ENCODE measurements at regions not wholly inside any gene's neighbourhood (a gene's known extent, or its start where the extent isn't known, plus 50 kb on each side); places are given as distances from the start of the nearest gene placed in this dataset.

DNA sequence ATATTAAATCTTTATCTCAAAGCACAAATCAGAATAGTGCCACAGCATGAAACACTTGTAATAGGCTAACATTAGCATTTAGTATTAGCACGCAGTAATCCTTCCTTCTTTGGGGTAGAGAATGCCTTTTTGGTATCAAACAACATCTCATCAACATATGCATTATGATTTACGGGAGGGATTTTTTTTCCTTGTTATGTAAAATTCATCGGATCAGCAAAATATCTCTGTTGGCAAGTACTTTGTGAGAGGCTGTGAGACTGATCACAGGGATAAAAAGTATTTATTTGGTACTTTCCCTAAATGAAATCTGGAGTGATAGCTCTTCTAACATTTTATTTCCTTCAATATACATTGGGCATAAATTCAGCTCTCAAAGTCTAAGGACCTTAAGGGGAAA is 68.4 kb upstream of the TMEM178A start:
- H3K4me3 ChIP-seq (ENCODE audit: low read depth, low read length, poor library complexity, severe bottlenecking): no peak overlapping the region
- POLR2A ChIA-PET: no interaction called here
- CTCF ChIA-PET (ENCODE audit: unreplicated experiment): no interaction called here
- TF ChIP-seq CTCF (conservative IDR thresholded peaks at IDR 0.05; ENCODE audit: low read length) (no peak), EZH2phosphoT487 (IDR thresholded peaks at IDR 0.05; ENCODE audit: borderline replicate concordance, low read depth, low read length) (no peak)
- H3K27ac ChIP-seq (ENCODE audit: low read depth, low read length, poor library complexity, severe bottlenecking): no peak overlapping the region
- no peaks in the 10 kb centered on the region for H3K79me2 ChIP-seq (ENCODE audit: insufficient read depth, low read depth, low read length)
- no peak overlapping the region for H3K4me2 ChIP-seq (ENCODE audit: low read length)
- BruUV-seq (replicated peaks): no TSS peak
- no peaks in the 10 kb centered on the region for H3K4me1 ChIP-seq (ENCODE audit: insufficient read depth, low read length, poor library complexity, severe bottlenecking)
- H2AFZ ChIP-seq (ENCODE audit: low read length): no peak overlapping the region
- no peak for DNase-seq (ENCODE audit: low spot score)
- H3K36me3 ChIP-seq (ENCODE audit: insufficient read depth, low read length): no peaks in the 10 kb centered on the region
- no peaks in the 10 kb centered on the region for H4K20me1 ChIP-seq (ENCODE audit: insufficient read depth, low read length)
- no peaks in the 10 kb centered on the region for H3K9me2 ChIP-seq (ENCODE audit: insufficient read depth, low read length)
- intact Hi-C loops (cut with micrococcal nuclease; ENCODE audit: unreplicated experiment): no loop called here
- H3K9me3 ChIP-seq (ENCODE audit: low read length): no peaks in the 10 kb centered on the region

DNA sequence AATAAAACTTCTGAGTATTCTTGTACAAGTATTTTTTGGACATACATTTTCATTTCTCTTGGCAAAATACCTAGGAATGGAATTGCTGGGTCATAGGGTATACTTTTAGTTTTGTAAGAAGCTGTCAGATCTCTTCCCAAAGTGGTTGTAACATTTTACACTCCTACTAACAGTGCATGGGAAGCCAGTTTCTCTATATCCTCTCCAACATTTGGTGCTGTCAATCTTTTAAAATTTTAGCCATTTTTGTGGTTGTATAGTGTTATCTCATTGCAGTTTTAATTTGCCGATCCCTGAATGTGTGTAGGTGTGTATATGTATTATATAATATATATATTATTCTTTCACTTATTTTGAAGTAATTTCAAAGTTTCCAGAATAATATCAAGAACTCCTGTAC is 63.1 kb upstream of the TMEM178A start:
- Histone ChIP-seq H3K9me2 (ENCODE audit: insufficient read depth, low read length) (no peaks in the 10 kb centered on the region), H3K4me1 (ENCODE audit: insufficient read depth, low read length, poor library complexity, severe bottlenecking) (no peaks in the 10 kb centered on the region), H3K4me3 (ENCODE audit: low read depth, low read length, poor library complexity, severe bottlenecking) (no peak overlapping the region), H3K9me3 (ENCODE audit: low read length) (no peaks in the 10 kb centered on the region), H3K36me3 (ENCODE audit: insufficient read depth, low read length) (no peaks in the 10 kb centered on the region), H3K27ac (ENCODE audit: low read depth, low read length, poor library complexity, severe bottlenecking) (no peak overlapping the region), H3K4me2 (ENCODE audit: low read length) (no peak overlapping the region), H2AFZ (ENCODE audit: low read length) (no peak overlapping the region), H4K20me1 (ENCODE audit: insufficient read depth, low read length) (no peaks in the 10 kb centered on the region), H3K79me2 (ENCODE audit: insufficient read depth, low read depth, low read length) (no peaks in the 10 kb centered on the region)
- intact Hi-C loops (cut with micrococcal nuclease; ENCODE audit: unreplicated experiment): no loop called here
- DNase-seq (ENCODE audit: low spot score): no peak
- TF ChIP-seq CTCF (conservative IDR thresholded peaks at IDR 0.05; ENCODE audit: low read length) (no peak), EZH2phosphoT487 (IDR thresholded peaks at IDR 0.05; ENCODE audit: borderline replicate concordance, low read depth, low read length) (no peak)
- CTCF ChIA-PET (ENCODE audit: unreplicated experiment): no interaction called here
- BruUV-seq (replicated peaks): no TSS peak
- POLR2A ChIA-PET: no interaction called here

- no peaks in the 10 kb centered on the region for H3K9me2 ChIP-seq (ENCODE audit: insufficient read depth, low read length)
- no peak overlapping the region for H2AFZ ChIP-seq (ENCODE audit: low read length)
- DNase-seq (ENCODE audit: low spot score): no peak
- no TSS peak for BruUV-seq (replicated peaks)
- intact Hi-C loops (cut with micrococcal nuclease; ENCODE audit: unreplicated experiment): no loop called here
- no peak for TF ChIP-seq CTCF (conservative IDR thresholded peaks at IDR 0.05; ENCODE audit: low read length)
- no peak for TF ChIP-seq EZH2phosphoT487 (IDR thresholded peaks at IDR 0.05; ENCODE audit: borderline replicate concordance, low read depth, low read length)
- no peak overlapping the region for H3K4me2 ChIP-seq (ENCODE audit: low read length)
- H3K27ac ChIP-seq (ENCODE audit: low read depth, low read length, poor library complexity, severe bottlenecking): no peak overlapping the region
- POLR2A ChIA-PET: interaction anchor here (0.6 kb wide), 1 partner anchor 66 kb away, joined by 4 read pairs; no protein-coding TSS in a partner anchor
- CTCF ChIA-PET (ENCODE audit: unreplicated experiment): no interaction called here
- H4K20me1 ChIP-seq (ENCODE audit: insufficient read depth, low read length): no peaks in the 10 kb centered on the region
- H3K4me3 ChIP-seq (ENCODE audit: low read depth, low read length, poor library complexity, severe bottlenecking): no peak overlapping the region
- H3K36me3 ChIP-seq (ENCODE audit: insufficient read depth, low read length): no peaks in the 10 kb centered on the region
- H3K9me3 ChIP-seq (ENCODE audit: low read length): no peaks in the 10 kb centered on the region
- no peaks in the 10 kb centered on the region for H3K4me1 ChIP-seq (ENCODE audit: insufficient read depth, low read length, poor library complexity, severe bottlenecking)
- H3K79me2 ChIP-seq (ENCODE audit: insufficient read depth, low read depth, low read length): no peaks in the 10 kb centered on the region
These were observed 62.3 kb upstream of the TMEM178A start for GRCh38 chr2:39603436-39603835.
